ENCODE measurements at regions not wholly inside any gene's neighbourhood (a gene's known extent, or its start where the extent isn't known, plus 50 kb on each side); places are given as distances from the start of the nearest gene placed in this dataset.

DNA sequence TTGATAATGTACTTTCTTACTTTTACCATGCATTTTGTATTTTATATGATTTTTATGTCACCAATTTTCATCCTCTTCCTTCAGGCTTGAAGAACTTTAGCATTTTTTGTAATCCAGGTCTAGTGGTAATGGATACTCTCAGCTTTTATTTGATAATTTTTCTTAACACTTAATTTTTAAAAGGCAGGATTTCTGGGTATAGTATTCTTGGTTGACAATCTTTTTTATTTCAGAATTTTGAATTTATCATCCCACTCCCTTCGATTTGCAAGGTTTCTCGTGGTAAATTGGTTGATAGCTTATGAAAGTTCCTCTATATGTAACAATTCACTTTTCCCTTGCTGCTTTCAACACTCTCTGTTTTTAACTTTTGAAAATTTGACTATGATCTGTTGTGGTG, 363.7 kb downstream of the HTR7 start:
- POLR2A ChIA-PET: interaction anchor here (0.8 kb wide), 1 partner anchor 140 kb away, joined by 4 read pairs; no protein-coding TSS in a partner anchor
- no peaks in the 10 kb centered on the region for H3K9me3 ChIP-seq (ENCODE audit: low read length)
- TF ChIP-seq, protein P1, sequence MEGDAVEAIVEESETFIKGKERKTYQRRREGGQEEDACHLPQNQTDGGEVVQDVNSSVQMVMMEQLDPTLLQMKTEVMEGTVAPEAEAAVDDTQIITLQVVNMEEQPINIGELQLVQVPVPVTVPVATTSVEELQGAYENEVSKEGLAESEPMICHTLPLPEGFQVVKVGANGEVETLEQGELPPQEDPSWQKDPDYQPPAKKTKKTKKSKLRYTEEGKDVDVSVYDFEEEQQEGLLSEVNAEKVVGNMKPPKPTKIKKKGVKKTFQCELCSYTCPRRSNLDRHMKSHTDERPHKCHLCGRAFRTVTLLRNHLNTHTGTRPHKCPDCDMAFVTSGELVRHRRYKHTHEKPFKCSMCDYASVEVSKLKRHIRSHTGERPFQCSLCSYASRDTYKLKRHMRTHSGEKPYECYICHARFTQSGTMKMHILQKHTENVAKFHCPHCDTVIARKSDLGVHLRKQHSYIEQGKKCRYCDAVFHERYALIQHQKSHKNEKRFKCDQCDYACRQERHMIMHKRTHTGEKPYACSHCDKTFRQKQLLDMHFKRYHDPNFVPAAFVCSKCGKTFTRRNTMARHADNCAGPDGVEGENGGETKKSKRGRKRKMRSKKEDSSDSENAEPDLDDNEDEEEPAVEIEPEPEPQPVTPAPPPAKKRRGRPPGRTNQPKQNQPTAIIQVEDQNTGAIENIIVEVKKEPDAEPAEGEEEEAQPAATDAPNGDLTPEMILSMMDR (conservative IDR thresholded peaks at IDR 0.05; ENCODE audit: low read length): no peak
- no peak for TF ChIP-seq EZH2phosphoT487 (IDR thresholded peaks at IDR 0.05; ENCODE audit: borderline replicate concordance, low read depth, low read length)
- no TSS peak for BruUV-seq (replicated peaks)
- H3K36me3 ChIP-seq (ENCODE audit: insufficient read depth, low read length): no peaks in the 10 kb centered on the region
- no peak overlapping the region for H3K4me2 ChIP-seq (ENCODE audit: low read length)
- no peak overlapping the region for H2AFZ ChIP-seq (ENCODE audit: low read length)
- no peaks in the 10 kb centered on the region for H3K79me2 ChIP-seq (ENCODE audit: insufficient read depth, low read depth, low read length)
- intact Hi-C loops (cut with micrococcal nuclease; ENCODE audit: unreplicated experiment): no loop called here
- no peak for DNase-seq (ENCODE audit: low spot score)
- H4K20me1 ChIP-seq (ENCODE audit: insufficient read depth, low read length): no peaks in the 10 kb centered on the region
- no peaks in the 10 kb centered on the region for H3K9me2 ChIP-seq (ENCODE audit: insufficient read depth, low read length)
- H3K4me3 ChIP-seq (ENCODE audit: low read depth, low read length, poor library complexity, severe bottlenecking): no peak overlapping the region
- H3K4me1 ChIP-seq (ENCODE audit: insufficient read depth, low read length, poor library complexity, severe bottlenecking): no peaks in the 10 kb centered on the region
- H3K27ac ChIP-seq (ENCODE audit: low read depth, low read length, poor library complexity, severe bottlenecking): no peak overlapping the region
- CTCF ChIA-PET (ENCODE audit: unreplicated experiment): no interaction called here

GRCh38 chr10:90504172-90504571, 353.7 kb downstream of the HTR7 start:
- intact Hi-C loops (cut with micrococcal nuclease; ENCODE audit: unreplicated experiment): no loop called here
- Histone ChIP-seq H3K79me2 (ENCODE audit: insufficient read depth, low read depth, low read length) (no peaks in the 10 kb centered on the region), H3K9me2 (ENCODE audit: insufficient read depth, low read length) (no peaks in the 10 kb centered on the region), H4K20me1 (ENCODE audit: insufficient read depth, low read length) (no peaks in the 10 kb centered on the region), H3K4me2 (ENCODE audit: low read length) (no peak overlapping the region), H3K27ac (ENCODE audit: low read depth, low read length, poor library complexity, severe bottlenecking) (no peak overlapping the region), H3K36me3 (ENCODE audit: insufficient read depth, low read length) (no peaks in the 10 kb centered on the region), H3K9me3 (ENCODE audit: low read length) (no peaks in the 10 kb centered on the region), H3K4me3 (ENCODE audit: low read depth, low read length, poor library complexity, severe bottlenecking) (no peak overlapping the region), H2AFZ (ENCODE audit: low read length) (no peak overlapping the region), H3K4me1 (ENCODE audit: insufficient read depth, low read length, poor library complexity, severe bottlenecking) (no peaks in the 10 kb centered on the region)
- CTCF ChIA-PET (ENCODE audit: unreplicated experiment): no interaction called here
- POLR2A ChIA-PET: no interaction called here
- TF ChIP-seq EZH2phosphoT487 (IDR thresholded peaks at IDR 0.05; ENCODE audit: borderline replicate concordance, low read depth, low read length): no peak
- TF ChIP-seq, protein P1 (conservative IDR thresholded peaks at IDR 0.05; ENCODE audit: low read length): no peak
- no TSS peak for BruUV-seq (replicated peaks)
- no peak for DNase-seq (ENCODE audit: low spot score)

DNA sequence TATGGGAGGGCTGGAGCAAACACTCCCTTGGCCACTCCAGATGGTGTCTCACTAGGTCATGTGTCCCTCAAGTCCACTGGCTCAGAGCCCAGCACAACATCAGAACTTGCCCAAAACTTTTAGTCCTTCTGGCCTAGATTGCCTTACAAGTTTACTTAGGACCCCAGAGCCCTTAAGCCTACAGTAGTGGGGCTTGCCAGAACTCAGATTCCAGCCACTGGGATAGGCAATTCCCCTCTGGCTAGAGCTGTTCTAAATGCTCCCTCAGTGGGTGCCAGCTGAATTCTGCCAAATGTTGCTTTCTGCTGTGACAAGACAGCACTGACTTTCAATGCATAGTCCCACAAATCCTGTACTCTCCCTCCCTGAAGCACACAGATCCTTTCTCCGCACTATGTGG, 331.1 kb downstream of the HTR7 start:
- no peaks in the 10 kb centered on the region for H4K20me1 ChIP-seq (ENCODE audit: insufficient read depth, low read length)
- H3K4me1 ChIP-seq (ENCODE audit: insufficient read depth, low read length, poor library complexity, severe bottlenecking): no peaks in the 10 kb centered on the region
- H2AFZ ChIP-seq (ENCODE audit: low read length): no peak overlapping the region
- intact Hi-C loops (cut with micrococcal nuclease; ENCODE audit: unreplicated experiment): no loop called here
- H3K4me2 ChIP-seq (ENCODE audit: low read length): no peak overlapping the region
- H3K4me3 ChIP-seq (ENCODE audit: low read depth, low read length, poor library complexity, severe bottlenecking): no peak overlapping the region
- DNase-seq (ENCODE audit: low spot score): no peak
- CTCF ChIA-PET (ENCODE audit: unreplicated experiment): interaction anchor here (0.5 kb wide), 1 partner anchor 302 kb away, joined by 5 read pairs; no protein-coding TSS in a partner anchor
- H3K79me2 ChIP-seq (ENCODE audit: insufficient read depth, low read depth, low read length): no peaks in the 10 kb centered on the region
- no peaks in the 10 kb centered on the region for H3K36me3 ChIP-seq (ENCODE audit: insufficient read depth, low read length)
- H3K9me3 ChIP-seq (ENCODE audit: low read length): no peaks in the 10 kb centered on the region
- TF ChIP-seq, protein P1 (conservative IDR thresholded peaks at IDR 0.05; ENCODE audit: low read length): no peak
- no peak for TF ChIP-seq EZH2phosphoT487 (IDR thresholded peaks at IDR 0.05; ENCODE audit: borderline replicate concordance, low read depth, low read length)
- POLR2A ChIA-PET: no interaction called here
- BruUV-seq (replicated peaks): no TSS peak
- H3K9me2 ChIP-seq (ENCODE audit: insufficient read depth, low read length): no peaks in the 10 kb centered on the region
- no peak overlapping the region for H3K27ac ChIP-seq (ENCODE audit: low read depth, low read length, poor library complexity, severe bottlenecking)

Measured in OCI-LY7 (cell line).